ENCODE measurements at regions not wholly inside any gene's neighbourhood (a gene's known extent, or its start where the extent isn't known, plus 50 kb on each side); places are given as distances from the start of the nearest gene placed in this dataset.

DNA sequence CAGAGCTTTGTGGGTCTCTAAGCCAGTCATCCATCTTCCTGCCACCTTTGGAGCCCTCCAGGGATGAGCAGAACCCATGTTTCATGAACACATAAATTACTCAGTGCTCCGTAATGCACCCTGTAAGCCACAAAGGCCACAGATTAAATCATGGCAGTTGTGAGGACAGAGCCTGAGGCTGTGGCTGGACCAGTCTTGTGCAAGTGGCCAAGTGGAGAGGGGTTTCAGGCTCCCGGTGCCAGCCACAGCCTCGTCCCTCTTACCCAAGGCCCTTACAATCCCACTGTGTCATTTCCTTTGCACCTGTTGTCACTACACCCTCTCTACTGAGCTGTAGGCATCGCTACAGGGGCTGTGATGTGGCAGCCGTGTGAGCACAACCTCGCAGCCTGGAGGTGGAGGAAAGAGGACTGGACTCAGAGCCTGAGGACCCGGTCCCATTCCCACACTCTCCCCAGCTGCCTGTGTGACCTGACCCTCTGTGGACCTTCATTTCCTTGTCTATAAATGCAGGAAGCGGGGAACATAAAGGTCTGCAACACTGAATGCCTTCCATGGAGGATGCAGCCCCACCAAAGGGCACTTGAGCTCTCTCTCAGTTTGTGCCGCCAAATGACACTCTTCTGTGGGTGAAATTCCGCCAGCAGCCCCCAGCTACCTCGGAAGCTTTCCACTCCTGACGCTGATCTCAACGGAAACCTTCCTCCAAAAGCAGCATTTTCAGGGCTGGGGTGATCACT is 792.0 kb downstream of the UQCRFS1 start:
- no peak for TF ChIP-seq POLR2A (IDR thresholded peaks at IDR 0.05; ENCODE audit: low read depth, low read length)
- no peak for TF ChIP-seq TAF1 (IDR thresholded peaks at IDR 0.05; ENCODE audit: low read depth, low read length)
- TF ChIP-seq POLR2AphosphoS5 (IDR thresholded peaks at IDR 0.05; ENCODE audit: low read depth, low read length) = no peak
- no peak for TF ChIP-seq SPI1 (IDR thresholded peaks at IDR 0.05; ENCODE audit: low read depth, low read length)
- TF ChIP-seq POU2F2 (IDR thresholded peaks at IDR 0.05; ENCODE audit: low read depth, low read length) = no peak
- no peak for TF ChIP-seq PAX5 (IDR thresholded peaks at IDR 0.05; ENCODE audit: insufficient read depth, low read length, severe bottlenecking)

All from GM12891 (cell line).